Vagina (tissue), 2 donors: ENCODE measurements at regions not wholly inside any gene's neighbourhood (a gene's known extent, or its start where the extent isn't known, plus 50 kb on each side); places are given as distances from the start of the nearest gene placed in this dataset.

Experiments
- DNase-seq, 2 donors: peaks; one replicate each; pipeline ENCODE4 v3.0.0-alpha.2; 2017; ENCODE audit errors: extremely low spot score in 2 of 2
- H3K27ac ChIP-seq: fragments of 200-600 bp; sonication (generic); one replicate; pipeline ENCODE4 v1.5.1; 2019
- H3K27me3 ChIP-seq: fragments of 200-600 bp; sonication (generic); one replicate; pipeline ENCODE4 v1.5.1; 2019
- H3K36me3 ChIP-seq, 2 donors: fragments of 200-600 bp; sonication (generic); one replicate each; pipeline ENCODE4 v1.5.1; 2017 to 2019
- H3K4me1 ChIP-seq: fragments of 200-600 bp; sonication (generic); one replicate; pipeline ENCODE4 v1.5.1; 2019
- H3K4me3 ChIP-seq, 2 donors: fragments of 200-600 bp; sonication (generic); 1 replicate in 1 of 2; 2 replicates in 1 of 2; pipeline ENCODE4 v1.5.1; 2016 to 2019
- H3K9me3 ChIP-seq: fragments of 200-600 bp; sonication (generic); one replicate; pipeline ENCODE4 v1.5.1; 2019
- POLR2A ChIP-seq, 2 donors: fragments of 450-650 bp; IDR thresholded peaks; one replicate each; pipeline ENCODE4 v1.6.1; 2017; ENCODE audit warnings: antibody characterized with exemption in 2 of 2, mild to moderate bottlenecking in 2 of 2, moderate library complexity in 2 of 2
- POLR2AphosphoS5 ChIP-seq, 2 donors: sonication (generic); formaldehyde crosslinking; IDR thresholded peaks; one replicate each; pipeline ENCODE4 v1.9.0; 2017; ENCODE audit warnings: antibody characterized with exemption in 2 of 2, mild to moderate bottlenecking in 2 of 2, low read depth in 1 of 2; ENCODE audit not compliant: insufficient read depth in 1 of 2
- intact Hi-C: fragments of 100-400 bp; cut with DNase I; formaldehyde crosslinking; loops from one replicate; pipeline ENCODE4 v1.15.1; 2023
- TF ChIP-seq, protein P1 (sequence below), 3 experiments: fragments of 450-650 bp in 2 of 3; fragments of 200-600 bp in 1 of 3; sonication (generic) in 1 of 3; IDR thresholded peaks; one replicate each; pipeline ENCODE4 v1.5.1; 2017 to 2019; ENCODE audit warnings: antibody characterized with exemption in 3 of 3, mild to moderate bottlenecking in 2 of 3, moderate library complexity in 2 of 3

GRCh38 chr2:217106650-217107014 lies 246.8 kb upstream of the TNP1 start:
- Histone ChIP-seq H3K4me1 (no peaks in the 10 kb centered on the region), H3K27ac (no peak overlapping the region), H3K27me3 (no peaks in the 10 kb centered on the region), H3K36me3 (no peaks in the 10 kb centered on the region), H3K4me3 (no peak overlapping the region), H3K9me3 (no peaks in the 10 kb centered on the region)
- no peak for DNase-seq
- TF ChIP-seq, protein P1, sequence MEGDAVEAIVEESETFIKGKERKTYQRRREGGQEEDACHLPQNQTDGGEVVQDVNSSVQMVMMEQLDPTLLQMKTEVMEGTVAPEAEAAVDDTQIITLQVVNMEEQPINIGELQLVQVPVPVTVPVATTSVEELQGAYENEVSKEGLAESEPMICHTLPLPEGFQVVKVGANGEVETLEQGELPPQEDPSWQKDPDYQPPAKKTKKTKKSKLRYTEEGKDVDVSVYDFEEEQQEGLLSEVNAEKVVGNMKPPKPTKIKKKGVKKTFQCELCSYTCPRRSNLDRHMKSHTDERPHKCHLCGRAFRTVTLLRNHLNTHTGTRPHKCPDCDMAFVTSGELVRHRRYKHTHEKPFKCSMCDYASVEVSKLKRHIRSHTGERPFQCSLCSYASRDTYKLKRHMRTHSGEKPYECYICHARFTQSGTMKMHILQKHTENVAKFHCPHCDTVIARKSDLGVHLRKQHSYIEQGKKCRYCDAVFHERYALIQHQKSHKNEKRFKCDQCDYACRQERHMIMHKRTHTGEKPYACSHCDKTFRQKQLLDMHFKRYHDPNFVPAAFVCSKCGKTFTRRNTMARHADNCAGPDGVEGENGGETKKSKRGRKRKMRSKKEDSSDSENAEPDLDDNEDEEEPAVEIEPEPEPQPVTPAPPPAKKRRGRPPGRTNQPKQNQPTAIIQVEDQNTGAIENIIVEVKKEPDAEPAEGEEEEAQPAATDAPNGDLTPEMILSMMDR (IDR thresholded peaks at IDR 0.05) = no peak
- TF ChIP-seq POLR2A (IDR thresholded peaks at IDR 0.05) (no peak), POLR2AphosphoS5 (IDR thresholded peaks at IDR 0.05; ENCODE audit: insufficient read depth in 1 of 2, low read depth in 1 of 2) (no peak)
- intact Hi-C loops = no loop called here

DNA sequence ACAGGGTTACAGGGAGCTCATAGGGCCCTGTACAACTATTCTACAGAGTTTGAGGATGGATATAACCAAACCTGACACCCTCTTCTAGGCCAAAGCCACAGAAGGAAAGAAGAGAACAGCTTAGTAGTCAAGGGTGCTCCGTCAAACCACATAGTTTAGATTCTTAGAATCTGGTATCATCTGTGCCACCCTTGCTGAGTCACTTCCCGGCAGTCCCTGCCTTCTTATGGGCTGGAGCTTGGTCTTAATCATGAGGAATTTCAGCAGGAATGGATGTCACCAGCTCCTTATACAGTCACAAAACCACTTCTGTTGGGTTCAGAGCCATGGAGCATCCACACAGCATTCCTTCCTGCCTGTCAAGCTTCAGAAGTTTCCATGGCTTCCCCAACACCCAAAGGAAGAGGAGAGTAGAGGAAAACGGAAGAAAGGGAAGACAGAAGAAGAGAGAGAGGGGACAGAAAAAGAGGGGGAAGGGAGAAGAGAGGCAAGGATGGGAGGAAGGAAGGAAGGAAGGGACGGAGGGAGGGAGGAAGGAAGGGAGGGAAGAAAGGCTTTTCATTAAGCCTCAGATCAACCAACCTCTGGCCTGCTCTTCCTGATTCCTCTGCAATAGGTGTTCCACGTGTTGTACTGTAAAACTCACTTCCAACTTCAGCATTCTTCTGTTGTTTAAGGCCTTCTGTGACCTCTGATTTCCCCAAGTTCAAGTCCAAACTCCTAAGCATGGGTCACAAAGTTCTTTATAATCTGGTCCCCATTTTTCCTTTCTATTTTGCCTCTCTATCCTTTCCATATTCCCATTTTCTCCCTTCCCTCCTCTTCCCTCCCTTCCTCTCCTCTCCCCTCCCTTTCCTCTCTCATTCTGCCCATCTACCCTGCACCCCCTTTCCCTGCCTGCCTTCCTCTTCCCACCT lies 246.1 kb upstream of the TNP1 start:
- DNase-seq = no peak
- intact Hi-C loops = no loop called here

DNA sequence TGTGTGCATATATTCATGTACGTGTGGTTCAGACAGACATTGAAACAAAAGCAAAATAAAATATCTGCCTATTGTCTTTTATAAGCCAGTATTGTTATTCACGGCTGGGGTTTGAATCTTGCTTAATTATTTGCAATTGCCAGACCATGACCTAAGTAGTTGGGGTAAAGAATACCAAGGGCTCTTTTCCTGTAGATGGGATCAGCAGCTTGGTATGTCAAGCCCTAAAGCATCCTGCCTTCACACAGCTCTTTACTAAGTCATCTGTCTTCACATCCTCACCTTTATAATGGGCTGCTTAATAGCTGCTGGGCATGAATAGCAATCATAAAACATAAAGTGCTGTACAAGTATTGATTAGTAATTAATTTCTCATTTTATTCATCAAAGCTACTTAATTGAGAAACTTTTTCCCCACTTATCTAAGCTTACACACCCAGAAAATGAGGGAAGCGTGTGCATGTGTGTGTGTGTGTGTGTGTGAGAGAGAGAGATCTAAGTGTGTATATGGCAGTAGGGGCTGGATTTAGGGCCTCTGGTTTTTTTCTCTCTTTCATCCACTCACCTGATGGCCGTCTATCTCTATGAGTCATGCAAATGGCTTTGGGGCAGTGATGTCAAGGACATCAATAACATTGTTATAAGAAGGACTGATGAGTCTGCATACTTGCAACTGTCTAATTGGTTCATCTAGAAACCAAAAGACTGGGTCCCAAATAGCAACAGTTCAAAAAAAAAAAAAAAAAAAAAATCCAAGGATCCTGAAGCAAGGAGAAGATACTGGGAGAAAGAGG lies 244.1 kb upstream of the TNP1 start:
- Histone ChIP-seq H3K4me3 (no peak overlapping the region), H3K4me1 (peaks cover 9% of the 10 kb centered on the region), H3K27me3 (no peaks in the 10 kb centered on the region), H3K27ac (no peak overlapping the region), H3K36me3 (no peaks in the 10 kb centered on the region), H3K9me3 (no peaks in the 10 kb centered on the region)
- TF ChIP-seq, protein P1 (IDR thresholded peaks at IDR 0.05) = no peak
- no peak for TF ChIP-seq POLR2AphosphoS5 (IDR thresholded peaks at IDR 0.05; ENCODE audit: insufficient read depth in 1 of 2, low read depth in 1 of 2)
- TF ChIP-seq POLR2A (IDR thresholded peaks at IDR 0.05) = no peak
- intact Hi-C loops = no loop called here
- no peak for DNase-seq

More for the DNA sequence above, 246.1 kb upstream of the TNP1 start:
- Histone ChIP-seq H3K27me3 (no peaks in the 10 kb centered on the region), H3K4me3 (no peak overlapping the region), H3K9me3 (no peaks in the 10 kb centered on the region), H3K36me3 (no peaks in the 10 kb centered on the region), H3K27ac (no peak overlapping the region), H3K4me1 (no peaks in the 10 kb centered on the region)
- TF ChIP-seq, protein P1 (IDR thresholded peaks at IDR 0.05) = no peak
- no peak for TF ChIP-seq POLR2A (IDR thresholded peaks at IDR 0.05)
- no peak for TF ChIP-seq POLR2AphosphoS5 (IDR thresholded peaks at IDR 0.05; ENCODE audit: insufficient read depth in 1 of 2, low read depth in 1 of 2)

- no peak for DNase-seq
- no peak overlapping the region for H3K27ac ChIP-seq
- intact Hi-C loops = no loop called here
- TF ChIP-seq POLR2A (IDR thresholded peaks at IDR 0.05) = no peak
- no peak for TF ChIP-seq POLR2AphosphoS5 (IDR thresholded peaks at IDR 0.05; ENCODE audit: insufficient read depth in 1 of 2, low read depth in 1 of 2)
- TF ChIP-seq, protein P1 (IDR thresholded peaks at IDR 0.05) = no peak
- H3K4me3 ChIP-seq = no peak overlapping the region
- no peaks in the 10 kb centered on the region for H3K27me3 ChIP-seq
- peaks cover 12% of the 10 kb centered on the region for H3K4me1 ChIP-seq
- H3K9me3 ChIP-seq = no peaks in the 10 kb centered on the region
- no peaks in the 10 kb centered on the region for H3K36me3 ChIP-seq
Observed at GRCh38 chr2:217102956-217103355, 243.1 kb upstream of the TNP1 start.
